ENCODE measurements at regions not wholly inside any gene's neighbourhood (a gene's known extent, or its start where the extent isn't known, plus 50 kb on each side); places are given as distances from the start of the nearest gene placed in this dataset.

DNA sequence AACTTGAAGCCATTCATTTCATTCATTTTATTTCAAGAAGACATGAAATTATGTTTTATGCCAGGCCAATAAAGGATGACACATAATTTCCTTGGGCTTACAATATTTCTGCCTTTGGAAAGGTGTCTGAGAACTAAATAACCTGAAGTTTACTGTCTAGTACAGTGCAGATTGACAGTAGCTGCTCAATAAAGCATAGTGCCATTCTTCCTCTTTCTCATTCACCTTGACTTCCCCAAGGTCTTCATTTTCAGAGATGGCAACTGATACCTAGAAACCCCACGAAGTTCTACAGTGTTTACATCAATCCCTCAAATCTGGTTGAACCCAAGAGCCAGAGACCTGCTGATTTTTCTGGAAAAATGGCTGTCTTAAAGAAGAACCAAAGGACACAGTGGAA lies 144.3 kb upstream of the SYN3 start:
- Histone ChIP-seq H3K9me2 (replicated peaks; ENCODE audit: insufficient read depth, low read length) (no peaks in the 10 kb centered on the region), H3K27ac (ENCODE audit: low read length) (no peak overlapping the region), H3K9ac (ENCODE audit: low read length) (no peak overlapping the region), H4K20me1 (ENCODE audit: insufficient read depth, low read length) (no peaks in the 10 kb centered on the region), H3K4me3 (ENCODE audit: low read length) (no peak overlapping the region), H3K79me2 (ENCODE audit: low read length) (no peaks in the 10 kb centered on the region), H3K9me3 (replicated peaks; ENCODE audit: insufficient read depth, low read length) (no peaks in the 10 kb centered on the region), H3K27me3 (replicated peaks; ENCODE audit: insufficient read depth, low read length) (no peaks in the 10 kb centered on the region), H3F3A (ENCODE audit: insufficient read depth, low read length) (no peaks in the 10 kb centered on the region), H2AFZ (ENCODE audit: low read length) (no peak overlapping the region), H3K4me2 (ENCODE audit: low read depth, low read length) (no peak overlapping the region), H3K36me3 (replicated peaks; ENCODE audit: insufficient read depth, low read length) (no peaks in the 10 kb centered on the region), H3K4me1 (ENCODE audit: low read length) (no peaks in the 10 kb centered on the region)
- TF ChIP-seq, protein P1, sequence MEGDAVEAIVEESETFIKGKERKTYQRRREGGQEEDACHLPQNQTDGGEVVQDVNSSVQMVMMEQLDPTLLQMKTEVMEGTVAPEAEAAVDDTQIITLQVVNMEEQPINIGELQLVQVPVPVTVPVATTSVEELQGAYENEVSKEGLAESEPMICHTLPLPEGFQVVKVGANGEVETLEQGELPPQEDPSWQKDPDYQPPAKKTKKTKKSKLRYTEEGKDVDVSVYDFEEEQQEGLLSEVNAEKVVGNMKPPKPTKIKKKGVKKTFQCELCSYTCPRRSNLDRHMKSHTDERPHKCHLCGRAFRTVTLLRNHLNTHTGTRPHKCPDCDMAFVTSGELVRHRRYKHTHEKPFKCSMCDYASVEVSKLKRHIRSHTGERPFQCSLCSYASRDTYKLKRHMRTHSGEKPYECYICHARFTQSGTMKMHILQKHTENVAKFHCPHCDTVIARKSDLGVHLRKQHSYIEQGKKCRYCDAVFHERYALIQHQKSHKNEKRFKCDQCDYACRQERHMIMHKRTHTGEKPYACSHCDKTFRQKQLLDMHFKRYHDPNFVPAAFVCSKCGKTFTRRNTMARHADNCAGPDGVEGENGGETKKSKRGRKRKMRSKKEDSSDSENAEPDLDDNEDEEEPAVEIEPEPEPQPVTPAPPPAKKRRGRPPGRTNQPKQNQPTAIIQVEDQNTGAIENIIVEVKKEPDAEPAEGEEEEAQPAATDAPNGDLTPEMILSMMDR (IDR thresholded peaks at IDR 0.05; ENCODE audit: low read length) = no peak
- TF ChIP-seq EZH2 (optimal IDR thresholded peaks at IDR 0.05; ENCODE audit: low read depth, low read length) (no peak), EZH2phosphoT487 (IDR thresholded peaks at IDR 0.05; ENCODE audit: low read length) (no peak)
- DNase-seq = no peak

- no peak overlapping the region for H3K27ac ChIP-seq (ENCODE audit: low read length)
Observed at GRCh38 chr22:33194529-33195077, 136.4 kb upstream of the SYN3 start.

GRCh38 chr22:33192156-33192555 lies 134.0 kb upstream of the SYN3 start:
- no peaks in the 10 kb centered on the region for H3K79me2 ChIP-seq (ENCODE audit: low read length)
- H3K27ac ChIP-seq (ENCODE audit: low read length) = no peak overlapping the region
- H3K4me3 ChIP-seq (ENCODE audit: low read length) = no peak overlapping the region
- H3K9me2 ChIP-seq (replicated peaks; ENCODE audit: insufficient read depth, low read length) = no peaks in the 10 kb centered on the region
- DNase-seq = peak; percentile 21
- no peaks in the 10 kb centered on the region for H3K9me3 ChIP-seq (replicated peaks; ENCODE audit: insufficient read depth, low read length)
- H4K20me1 ChIP-seq (ENCODE audit: insufficient read depth, low read length) = no peaks in the 10 kb centered on the region
- no peak overlapping the region for H3K9ac ChIP-seq (ENCODE audit: low read length)
- H3F3A ChIP-seq (ENCODE audit: insufficient read depth, low read length) = no peaks in the 10 kb centered on the region
- no peaks in the 10 kb centered on the region for H3K36me3 ChIP-seq (replicated peaks; ENCODE audit: insufficient read depth, low read length)
- H3K4me1 ChIP-seq (ENCODE audit: low read length) = no peaks in the 10 kb centered on the region
- H3K4me2 ChIP-seq (ENCODE audit: low read depth, low read length) = no peak overlapping the region
- H3K27me3 ChIP-seq (replicated peaks; ENCODE audit: insufficient read depth, low read length) = no peaks in the 10 kb centered on the region
- H2AFZ ChIP-seq (ENCODE audit: low read length) = no peak overlapping the region
- TF ChIP-seq EZH2phosphoT487 (IDR thresholded peaks at IDR 0.05; ENCODE audit: low read length) (no peak), EZH2 (optimal IDR thresholded peaks at IDR 0.05; ENCODE audit: low read depth, low read length) (no peak)
- TF ChIP-seq, protein P1 (IDR thresholded peaks at IDR 0.05; ENCODE audit: low read length) = no peak

More at GRCh38 chr22:33194529-33195077, 136.4 kb upstream of the SYN3 start:
- H3K9me2 ChIP-seq (replicated peaks; ENCODE audit: insufficient read depth, low read length) = no peaks in the 10 kb centered on the region
- no peak for DNase-seq
- H4K20me1 ChIP-seq (ENCODE audit: insufficient read depth, low read length) = no peaks in the 10 kb centered on the region
- no peaks in the 10 kb centered on the region for H3K79me2 ChIP-seq (ENCODE audit: low read length)
- no peaks in the 10 kb centered on the region for H3F3A ChIP-seq (ENCODE audit: insufficient read depth, low read length)
- no peaks in the 10 kb centered on the region for H3K9me3 ChIP-seq (replicated peaks; ENCODE audit: insufficient read depth, low read length)
- no peaks in the 10 kb centered on the region for H3K4me1 ChIP-seq (ENCODE audit: low read length)
- H3K9ac ChIP-seq (ENCODE audit: low read length) = no peak overlapping the region
- no peak overlapping the region for H3K4me2 ChIP-seq (ENCODE audit: low read depth, low read length)
- no peak overlapping the region for H2AFZ ChIP-seq (ENCODE audit: low read length)
- no peaks in the 10 kb centered on the region for H3K27me3 ChIP-seq (replicated peaks; ENCODE audit: insufficient read depth, low read length)
- H3K4me3 ChIP-seq (ENCODE audit: low read length) = no peak overlapping the region
- no peaks in the 10 kb centered on the region for H3K36me3 ChIP-seq (replicated peaks; ENCODE audit: insufficient read depth, low read length)
- TF ChIP-seq EZH2phosphoT487 (IDR thresholded peaks at IDR 0.05; ENCODE audit: low read length) = no peak
- TF ChIP-seq EZH2 (optimal IDR thresholded peaks at IDR 0.05; ENCODE audit: low read depth, low read length) = no peak
- TF ChIP-seq, protein P1 (IDR thresholded peaks at IDR 0.05; ENCODE audit: low read length) = no peak

Measured in MM.1S (cell line).